NT2/D1 (cell line): ENCODE measurements at regions not wholly inside any gene's neighbourhood (a gene's known extent, or its start where the extent isn't known, plus 50 kb on each side); places are given as distances from the start of the nearest gene placed in this dataset.

Experiments
- YY1 ChIP-seq: IDR thresholded peaks from 2 replicates; pipeline ENCODE4 v1.6.1; 2011; ENCODE audit not compliant: insufficient read length, insufficient read depth
- ZNF274 ChIP-seq: IDR thresholded peaks from 2 replicates; pipeline ENCODE4 v1.6.1; 2011; ENCODE audit warnings: mild to moderate bottlenecking, low read depth, low read length

DNA sequence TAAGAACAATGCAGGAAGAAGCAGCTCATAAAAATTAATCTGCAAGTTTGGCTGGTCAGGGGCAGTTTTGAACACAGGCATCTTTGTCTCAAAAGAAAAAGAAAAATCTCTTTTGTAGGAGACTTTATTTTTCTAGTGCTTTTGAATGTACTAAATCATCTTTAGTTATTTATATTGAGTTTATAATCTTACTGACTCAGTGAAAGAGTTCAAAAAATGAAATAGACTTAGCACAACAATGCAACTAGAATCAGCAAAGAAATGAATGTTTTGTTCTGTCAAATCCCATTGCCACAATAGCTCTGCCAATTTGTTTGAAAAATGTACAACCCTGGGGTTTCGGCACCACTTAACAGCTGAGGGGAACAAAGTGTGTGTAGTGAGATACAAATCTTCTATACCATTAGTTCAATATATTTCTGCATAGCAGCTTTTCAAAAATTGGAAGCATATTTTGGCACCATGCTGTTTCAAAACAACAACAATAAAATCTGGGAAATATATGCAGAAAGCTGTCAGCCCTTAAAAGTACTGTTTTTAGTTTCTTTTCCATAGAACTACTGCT lies 1969.1 kb downstream of the MRPL39 start:
- no peak for TF ChIP-seq YY1
- TF ChIP-seq ZNF274, result no peak
